ENCODE measurements at regions not wholly inside any gene's neighbourhood (a gene's known extent, or its start where the extent isn't known, plus 50 kb on each side); places are given as distances from the start of the nearest gene placed in this dataset.

- Mint-ChIP-seq H3K4me1 (no peaks in the 10 kb centered on the region), H3K27me3 (no peaks in the 10 kb centered on the region), H3K27ac (no peak overlapping the region), H3K36me3 (no peaks in the 10 kb centered on the region), H3K4me3 (no peak overlapping the region), H3K9me3 (peaks cover 1 to 4% of the 10 kb centered on the region in 2 donors)
- DNase-seq: no peak
- no peak for ATAC-seq (replicated peaks)
Observed at GRCh38 chr17:13283606-13284005, 265.8 kb upstream of the ELAC2 start.

GRCh38 chr17:13281626-13282025 is 263.8 kb upstream of the ELAC2 start:
- H3K36me3 Mint-ChIP-seq: no peaks in the 10 kb centered on the region
- peaks cover 2 to 4% of the 10 kb centered on the region in 2 donors for H3K9me3 Mint-ChIP-seq
- no peaks in the 10 kb centered on the region for H3K4me1 Mint-ChIP-seq
- no peak overlapping the region for H3K4me3 Mint-ChIP-seq
- no peak for ATAC-seq (replicated peaks)
- DNase-seq: no peak
- H3K27ac Mint-ChIP-seq: no peak overlapping the region
- no peaks in the 10 kb centered on the region for H3K27me3 Mint-ChIP-seq

GRCh38 chr17:13273806-13274205 is 256.0 kb upstream of the ELAC2 start:
- H3K27me3 Mint-ChIP-seq: peaks cover 0 to 3% of the 10 kb centered on the region in 2 donors
- no peaks in the 10 kb centered on the region for H3K4me1 Mint-ChIP-seq
- H3K36me3 Mint-ChIP-seq: no peaks in the 10 kb centered on the region
- no peak for ATAC-seq (replicated peaks)
- no peak for DNase-seq
- no peak overlapping the region for H3K4me3 Mint-ChIP-seq
- H3K9me3 Mint-ChIP-seq: peaks cover 0 to 2% of the 10 kb centered on the region in 2 donors
- H3K27ac Mint-ChIP-seq: no peak overlapping the region

GRCh38 chr17:13272296-13272695 is 254.5 kb upstream of the ELAC2 start:
- ATAC-seq (replicated peaks) (no peak), DNase-seq (no peak)
- Mint-ChIP-seq H3K4me1 (no peaks in the 10 kb centered on the region), H3K36me3 (no peaks in the 10 kb centered on the region), H3K27me3 (peaks cover 0 to 3% of the 10 kb centered on the region in 2 donors), H3K27ac (no peak overlapping the region), H3K4me3 (no peak overlapping the region), H3K9me3 (peaks cover 0 to 2% of the 10 kb centered on the region in 2 donors)

GRCh38 chr17:13268791-13269595 is 251.2 kb upstream of the ELAC2 start:
- ATAC-seq (replicated peaks) (no peak), DNase-seq (no peak)
- no peaks in the 10 kb centered on the region for H3K9me3 Mint-ChIP-seq
- no peaks in the 10 kb centered on the region for H3K4me1 Mint-ChIP-seq
- H3K4me3 Mint-ChIP-seq: no peak overlapping the region
- no peak overlapping the region for H3K27ac Mint-ChIP-seq
- H3K27me3 Mint-ChIP-seq: peaks cover 0 to 3% of the 10 kb centered on the region in 2 donors
- H3K36me3 Mint-ChIP-seq: no peaks in the 10 kb centered on the region

- H3K36me3 Mint-ChIP-seq: no peaks in the 10 kb centered on the region
- H3K27me3 Mint-ChIP-seq: peaks cover 0 to 3% of the 10 kb centered on the region in 2 donors
- no peaks in the 10 kb centered on the region for H3K9me3 Mint-ChIP-seq
- H3K4me1 Mint-ChIP-seq: no peaks in the 10 kb centered on the region
- no peak overlapping the region for H3K27ac Mint-ChIP-seq
- DNase-seq (no peak), ATAC-seq (replicated peaks) (no peak)
- no peak overlapping the region for H3K4me3 Mint-ChIP-seq
Observed at GRCh38 chr17:13266606-13267005, 248.8 kb upstream of the ELAC2 start.

GRCh38 chr17:13265311-13265710 is 247.5 kb upstream of the ELAC2 start:
- no peaks in the 10 kb centered on the region for H3K4me1 Mint-ChIP-seq
- no peak for DNase-seq
- H3K27ac Mint-ChIP-seq: no peak overlapping the region
- H3K4me3 Mint-ChIP-seq: no peak overlapping the region
- no peaks in the 10 kb centered on the region for H3K36me3 Mint-ChIP-seq
- H3K9me3 Mint-ChIP-seq: peaks cover 0 to 2% of the 10 kb centered on the region in 2 donors
- H3K27me3 Mint-ChIP-seq: peaks cover 0 to 3% of the 10 kb centered on the region in 2 donors
- ATAC-seq (replicated peaks): no peak

GRCh38 chr17:13263746-13264145 is 245.9 kb upstream of the ELAC2 start:
- Mint-ChIP-seq H3K36me3 (no peaks in the 10 kb centered on the region), H3K9me3 (peaks cover 0 to 2% of the 10 kb centered on the region in 2 donors), H3K27me3 (no peaks in the 10 kb centered on the region), H3K27ac (no peak overlapping the region), H3K4me3 (no peak overlapping the region), H3K4me1 (no peaks in the 10 kb centered on the region)
- ATAC-seq (replicated peaks): no peak
- no peak for DNase-seq

- Mint-ChIP-seq H3K9me3 (peaks cover 0 to 5% of the 10 kb centered on the region in 2 donors), H3K4me3 (no peak overlapping the region), H3K27ac (no peak overlapping the region), H3K36me3 (no peaks in the 10 kb centered on the region), H3K4me1 (no peaks in the 10 kb centered on the region), H3K27me3 (no peaks in the 10 kb centered on the region)
- no peak for ATAC-seq (replicated peaks)
- no peak for DNase-seq
Observed at GRCh38 chr17:13256545-13256944, 238.7 kb upstream of the ELAC2 start.

- no peaks in the 10 kb centered on the region for H3K4me1 Mint-ChIP-seq
- H3K36me3 Mint-ChIP-seq: no peaks in the 10 kb centered on the region
- no peak for DNase-seq
- no peak for ATAC-seq (replicated peaks)
- H3K27me3 Mint-ChIP-seq: no peaks in the 10 kb centered on the region
- H3K4me3 Mint-ChIP-seq: no peak overlapping the region
- no peak overlapping the region for H3K27ac Mint-ChIP-seq
- H3K9me3 Mint-ChIP-seq: peaks cover 0 to 3% of the 10 kb centered on the region in 2 donors
Observed at GRCh38 chr17:13253733-13254410, 236.0 kb upstream of the ELAC2 start.

GRCh38 chr17:13244513-13244912 is 226.7 kb upstream of the ELAC2 start:
- DNase-seq: no peak
- Mint-ChIP-seq H3K27me3 (no peaks in the 10 kb centered on the region), H3K27ac (no peak overlapping the region), H3K36me3 (no peaks in the 10 kb centered on the region), H3K4me1 (no peaks in the 10 kb centered on the region), H3K9me3 (no peaks in the 10 kb centered on the region), H3K4me3 (no peak overlapping the region)
- no peak for ATAC-seq (replicated peaks)

- ATAC-seq (replicated peaks): no peak
- no peak overlapping the region for H3K27ac Mint-ChIP-seq
- no peak overlapping the region for H3K4me3 Mint-ChIP-seq
- no peaks in the 10 kb centered on the region for H3K36me3 Mint-ChIP-seq
- no peaks in the 10 kb centered on the region for H3K9me3 Mint-ChIP-seq
- H3K27me3 Mint-ChIP-seq: no peaks in the 10 kb centered on the region
- no peak for DNase-seq
- no peaks in the 10 kb centered on the region for H3K4me1 Mint-ChIP-seq
Observed at GRCh38 chr17:13243585-13243984, 225.8 kb upstream of the ELAC2 start.

- H3K4me1 Mint-ChIP-seq: no peaks in the 10 kb centered on the region
- H3K9me3 Mint-ChIP-seq: no peaks in the 10 kb centered on the region
- DNase-seq (no peak), ATAC-seq (replicated peaks) (no peak)
- no peak overlapping the region for H3K4me3 Mint-ChIP-seq
- H3K27ac Mint-ChIP-seq: no peak overlapping the region
- H3K27me3 Mint-ChIP-seq: no peaks in the 10 kb centered on the region
- no peaks in the 10 kb centered on the region for H3K36me3 Mint-ChIP-seq
Observed at GRCh38 chr17:13240851-13241250, 223.0 kb upstream of the ELAC2 start.

- Mint-ChIP-seq H3K36me3 (no peaks in the 10 kb centered on the region), H3K27me3 (no peaks in the 10 kb centered on the region), H3K9me3 (peaks cover 0 to 3% of the 10 kb centered on the region in 2 donors), H3K4me1 (no peaks in the 10 kb centered on the region), H3K4me3 (no peak overlapping the region), H3K27ac (no peak overlapping the region)
- ATAC-seq (replicated peaks) (no peak), DNase-seq (no peak)
Observed at GRCh38 chr17:13230350-13231264, 212.8 kb upstream of the ELAC2 start.

Data from stimulated activated naive B cell treated with anti-CD40 and anti-IgM and Interleukin-4, amounts not matched to agents 10 μg/mL and 1 μg/mL and 100 μg/mL, for 72 hours (primary cell).